C4-2B (cell line): ENCODE measurements at regions not wholly inside any gene's neighbourhood (a gene's known extent, or its start where the extent isn't known, plus 50 kb on each side); places are given as distances from the start of the nearest gene placed in this dataset.

Experiments used
- CTCF ChIP-seq: fragments of 450-650 bp; conservative IDR thresholded peaks from 2 replicates; pipeline ENCODE4 v1.5.1; 2017; ENCODE audit warnings: mild to moderate bottlenecking
- ZFX ChIP-seq: fragments of 450-650 bp; IDR thresholded peaks from 2 replicates; pipeline ENCODE4 v1.6.1; 2017

- TF ChIP-seq CTCF (no peak), ZFX (no peak)
Measured at GRCh38 chr10:64501807-64502206, 980.6 kb downstream of the REEP3 start.
